ENCODE measurements at regions not wholly inside any gene's neighbourhood (a gene's known extent, or its start where the extent isn't known, plus 50 kb on each side); places are given as distances from the start of the nearest gene placed in this dataset.
"Not testable (repeated sequence)": the region's sequence is repeated elsewhere in the genome, so short reads cannot be mapped to it uniquely, and the experiment has no call there.

GRCh38 chr21:19489930-19490329 lies 1086.3 kb upstream of the TMPRSS15 start:
- Histone ChIP-seq H3K4me2 (ENCODE audit: low read depth, low read length) (no peak overlapping the region), H3K9me3 (replicated peaks; ENCODE audit: insufficient read depth, low read length) (no peaks in the 10 kb centered on the region), H3K27ac (ENCODE audit: low read length) (no peak overlapping the region), H3K9ac (ENCODE audit: low read length) (no peak overlapping the region), H2AFZ (ENCODE audit: low read length) (no peak overlapping the region), H3K4me1 (ENCODE audit: low read length) (no peaks in the 10 kb centered on the region), H3F3A (ENCODE audit: insufficient read depth, low read length) (no peaks in the 10 kb centered on the region), H3K79me2 (ENCODE audit: low read length) (no peaks in the 10 kb centered on the region), H3K27me3 (replicated peaks; ENCODE audit: insufficient read depth, low read length) (no peaks in the 10 kb centered on the region), H4K20me1 (ENCODE audit: insufficient read depth, low read length) (no peaks in the 10 kb centered on the region), H3K4me3 (ENCODE audit: low read length) (no peak overlapping the region), H3K36me3 (replicated peaks; ENCODE audit: insufficient read depth, low read length) (no peaks in the 10 kb centered on the region), H3K9me2 (replicated peaks; ENCODE audit: insufficient read depth, low read length) (no peaks in the 10 kb centered on the region)
- DNase-seq = no peak
- TF ChIP-seq CTCF (IDR thresholded peaks at IDR 0.05; ENCODE audit: low read length) (no peak), EZH2 (optimal IDR thresholded peaks at IDR 0.05; ENCODE audit: low read depth, low read length) (no peak), EZH2phosphoT487 (IDR thresholded peaks at IDR 0.05; ENCODE audit: low read length) (no peak)

GRCh38 chr21:19490481-19490880 lies 1086.9 kb upstream of the TMPRSS15 start:
- TF ChIP-seq EZH2phosphoT487 (IDR thresholded peaks at IDR 0.05; ENCODE audit: low read length) (no peak), CTCF (IDR thresholded peaks at IDR 0.05; ENCODE audit: low read length) (no peak), EZH2 (optimal IDR thresholded peaks at IDR 0.05; ENCODE audit: low read depth, low read length) (no peak)
- Histone ChIP-seq H3K36me3 (replicated peaks; ENCODE audit: insufficient read depth, low read length) (no peaks in the 10 kb centered on the region), H3K9me2 (replicated peaks; ENCODE audit: insufficient read depth, low read length) (no peaks in the 10 kb centered on the region), H3K4me1 (ENCODE audit: low read length) (no peaks in the 10 kb centered on the region), H4K20me1 (ENCODE audit: insufficient read depth, low read length) (no peaks in the 10 kb centered on the region), H2AFZ (ENCODE audit: low read length) (no peak overlapping the region), H3K9ac (ENCODE audit: low read length) (no peak overlapping the region), H3K27me3 (replicated peaks; ENCODE audit: insufficient read depth, low read length) (no peaks in the 10 kb centered on the region), H3K27ac (ENCODE audit: low read length) (no peak overlapping the region), H3K4me2 (ENCODE audit: low read depth, low read length) (no peak overlapping the region), H3K4me3 (ENCODE audit: low read length) (no peak overlapping the region), H3K9me3 (replicated peaks; ENCODE audit: insufficient read depth, low read length) (no peaks in the 10 kb centered on the region), H3K79me2 (ENCODE audit: low read length) (no peaks in the 10 kb centered on the region), H3F3A (ENCODE audit: insufficient read depth, low read length) (no peaks in the 10 kb centered on the region)
- DNase-seq = no peak

- H3K4me1 ChIP-seq (ENCODE audit: low read length); H3K9ac ChIP-seq (ENCODE audit: low read length); H3K9me2 ChIP-seq (replicated peaks; ENCODE audit: insufficient read depth, low read length); DNase-seq; H3K27me3 ChIP-seq (replicated peaks; ENCODE audit: insufficient read depth, low read length); H3K9me3 ChIP-seq (replicated peaks; ENCODE audit: insufficient read depth, low read length); H3K79me2 ChIP-seq (ENCODE audit: low read length); H4K20me1 ChIP-seq (ENCODE audit: insufficient read depth, low read length); H3K4me3 ChIP-seq (ENCODE audit: low read length); H3K36me3 ChIP-seq (replicated peaks; ENCODE audit: insufficient read depth, low read length); H3K4me2 ChIP-seq (ENCODE audit: low read depth, low read length); H2AFZ ChIP-seq (ENCODE audit: low read length); H3K27ac ChIP-seq (ENCODE audit: low read length); H3F3A ChIP-seq (ENCODE audit: insufficient read depth, low read length): not testable (repeated sequence)
These were observed 1090.1 kb upstream of the TMPRSS15 start for GRCh38 chr21:19493437-19494241.

- no peaks in the 10 kb centered on the region for H3K9me2 ChIP-seq (replicated peaks; ENCODE audit: insufficient read depth, low read length)
- no peak overlapping the region for H3K9ac ChIP-seq (ENCODE audit: low read length)
- H3K27me3 ChIP-seq (replicated peaks; ENCODE audit: insufficient read depth, low read length) = no peaks in the 10 kb centered on the region
- TF ChIP-seq CTCF (IDR thresholded peaks at IDR 0.05; ENCODE audit: low read length) = no peak
- TF ChIP-seq EZH2phosphoT487 (IDR thresholded peaks at IDR 0.05; ENCODE audit: low read length) = no peak
- TF ChIP-seq EZH2 (optimal IDR thresholded peaks at IDR 0.05; ENCODE audit: low read depth, low read length) = no peak
- no peak overlapping the region for H3K4me3 ChIP-seq (ENCODE audit: low read length)
- no peaks in the 10 kb centered on the region for H3K9me3 ChIP-seq (replicated peaks; ENCODE audit: insufficient read depth, low read length)
- H3F3A ChIP-seq (ENCODE audit: insufficient read depth, low read length) = no peaks in the 10 kb centered on the region
- H3K4me1 ChIP-seq (ENCODE audit: low read length) = no peaks in the 10 kb centered on the region
- H3K27ac ChIP-seq (ENCODE audit: low read length) = no peak overlapping the region
- H3K4me2 ChIP-seq (ENCODE audit: low read depth, low read length) = no peak overlapping the region
- no peak for DNase-seq
- no peaks in the 10 kb centered on the region for H4K20me1 ChIP-seq (ENCODE audit: insufficient read depth, low read length)
- H3K79me2 ChIP-seq (ENCODE audit: low read length) = no peaks in the 10 kb centered on the region
- H3K36me3 ChIP-seq (replicated peaks; ENCODE audit: insufficient read depth, low read length) = no peaks in the 10 kb centered on the region
- no peak overlapping the region for H2AFZ ChIP-seq (ENCODE audit: low read length)
These were observed 1097.5 kb upstream of the TMPRSS15 start for GRCh38 chr21:19501115-19501514.

Data from MM.1S (cell line).